ENCODE measurements at regions not wholly inside any gene's neighbourhood (a gene's known extent, or its start where the extent isn't known, plus 50 kb on each side); places are given as distances from the start of the nearest gene placed in this dataset.
A peak's percentile ranks its signal among the peaks of the same experiment; 100 is the strongest.
"Not testable (repeated sequence)": the region's sequence is repeated elsewhere in the genome, so short reads cannot be mapped to it uniquely, and the experiment has no call there.

- no peaks in the 10 kb centered on the region for H3K9me3 ChIP-seq (ENCODE audit: control insufficient read depth, low read length)
- H3K9ac ChIP-seq (ENCODE audit: low read length) = no peak overlapping the region
- no peaks in the 10 kb centered on the region for H3K27me3 ChIP-seq (replicated peaks; ENCODE audit: control insufficient read depth, insufficient read depth, low read length)
- no peaks in the 10 kb centered on the region for H3K36me3 ChIP-seq (ENCODE audit: control insufficient read depth, insufficient read depth, low read length, severe bottlenecking)
- peaks cover 3% of the 10 kb centered on the region for H3K4me1 ChIP-seq (ENCODE audit: control insufficient read depth, insufficient read depth, low read length)
- H3K4me3 ChIP-seq (ENCODE audit: low read length) = no peak overlapping the region
- peak; percentile 81 for DNase-seq (ENCODE audit: low read depth)
Measured at GRCh38 chr5:84885485-84886258, 501.0 kb upstream of the EDIL3 start.

- no peaks in the 10 kb centered on the region for H3K27me3 ChIP-seq (replicated peaks; ENCODE audit: control insufficient read depth, insufficient read depth, low read length)
- no peaks in the 10 kb centered on the region for H3K9me3 ChIP-seq (ENCODE audit: control insufficient read depth, low read length)
- H3K36me3 ChIP-seq (ENCODE audit: control insufficient read depth, insufficient read depth, low read length, severe bottlenecking) = no peaks in the 10 kb centered on the region
- no peak for DNase-seq (ENCODE audit: low read depth)
- H3K4me1 ChIP-seq (ENCODE audit: control insufficient read depth, insufficient read depth, low read length) = peaks cover 3% of the 10 kb centered on the region
- no peak overlapping the region for H3K4me3 ChIP-seq (ENCODE audit: low read length)
- no peak overlapping the region for H3K9ac ChIP-seq (ENCODE audit: low read length)
Measured at GRCh38 chr5:84881737-84882136, 497.1 kb upstream of the EDIL3 start.

GRCh38 chr5:84874196-84874595 lies 489.5 kb upstream of the EDIL3 start:
- Histone ChIP-seq H3K9me3 (ENCODE audit: control insufficient read depth, low read length) (no peaks in the 10 kb centered on the region), H3K4me1 (ENCODE audit: control insufficient read depth, insufficient read depth, low read length) (no peaks in the 10 kb centered on the region), H3K4me3 (ENCODE audit: low read length) (no peak overlapping the region), H3K36me3 (ENCODE audit: control insufficient read depth, insufficient read depth, low read length, severe bottlenecking) (no peaks in the 10 kb centered on the region), H3K27me3 (replicated peaks; ENCODE audit: control insufficient read depth, insufficient read depth, low read length) (no peaks in the 10 kb centered on the region), H3K9ac (ENCODE audit: low read length) (no peak overlapping the region)
- DNase-seq (ENCODE audit: low read depth) = no peak

- no peak overlapping the region for H3K9ac ChIP-seq (ENCODE audit: low read length)
- no peak for DNase-seq (ENCODE audit: low read depth)
- H3K27me3 ChIP-seq (replicated peaks; ENCODE audit: control insufficient read depth, insufficient read depth, low read length) = no peaks in the 10 kb centered on the region
- H3K9me3 ChIP-seq (ENCODE audit: control insufficient read depth, low read length) = no peaks in the 10 kb centered on the region
- no peaks in the 10 kb centered on the region for H3K4me1 ChIP-seq (ENCODE audit: control insufficient read depth, insufficient read depth, low read length)
- H3K36me3 ChIP-seq (ENCODE audit: control insufficient read depth, insufficient read depth, low read length, severe bottlenecking) = no peaks in the 10 kb centered on the region
- no peak overlapping the region for H3K4me3 ChIP-seq (ENCODE audit: low read length)
Measured at GRCh38 chr5:84872768-84873167, 488.1 kb upstream of the EDIL3 start.

GRCh38 chr5:84870369-84870768 lies 485.7 kb upstream of the EDIL3 start:
- Histone ChIP-seq H3K36me3 (ENCODE audit: control insufficient read depth, insufficient read depth, low read length, severe bottlenecking) (no peaks in the 10 kb centered on the region), H3K27me3 (replicated peaks; ENCODE audit: control insufficient read depth, insufficient read depth, low read length) (no peaks in the 10 kb centered on the region), H3K4me3 (ENCODE audit: low read length) (no peak overlapping the region), H3K9ac (ENCODE audit: low read length) (no peak overlapping the region), H3K9me3 (ENCODE audit: control insufficient read depth, low read length) (no peaks in the 10 kb centered on the region), H3K4me1 (ENCODE audit: control insufficient read depth, insufficient read depth, low read length) (no peaks in the 10 kb centered on the region)
- no peak for DNase-seq (ENCODE audit: low read depth)

GRCh38 chr5:84869675-84870074 lies 485.0 kb upstream of the EDIL3 start:
- no peaks in the 10 kb centered on the region for H3K27me3 ChIP-seq (replicated peaks; ENCODE audit: control insufficient read depth, insufficient read depth, low read length)
- DNase-seq (ENCODE audit: low read depth) = no peak
- no peak overlapping the region for H3K4me3 ChIP-seq (ENCODE audit: low read length)
- H3K4me1 ChIP-seq (ENCODE audit: control insufficient read depth, insufficient read depth, low read length) = no peaks in the 10 kb centered on the region
- H3K9ac ChIP-seq (ENCODE audit: low read length) = no peak overlapping the region
- no peaks in the 10 kb centered on the region for H3K36me3 ChIP-seq (ENCODE audit: control insufficient read depth, insufficient read depth, low read length, severe bottlenecking)
- no peaks in the 10 kb centered on the region for H3K9me3 ChIP-seq (ENCODE audit: control insufficient read depth, low read length)

- H3K4me3 ChIP-seq (ENCODE audit: low read length); DNase-seq (ENCODE audit: low read depth); H3K36me3 ChIP-seq (ENCODE audit: control insufficient read depth, insufficient read depth, low read length, severe bottlenecking); H3K4me1 ChIP-seq (ENCODE audit: control insufficient read depth, insufficient read depth, low read length); H3K9ac ChIP-seq (ENCODE audit: low read length); H3K9me3 ChIP-seq (ENCODE audit: control insufficient read depth, low read length); H3K27me3 ChIP-seq (replicated peaks; ENCODE audit: control insufficient read depth, insufficient read depth, low read length): not testable (repeated sequence)
Measured at GRCh38 chr5:84863936-84864335, 479.3 kb upstream of the EDIL3 start.

- H3K27me3 ChIP-seq (replicated peaks; ENCODE audit: control insufficient read depth, insufficient read depth, low read length) = no peaks in the 10 kb centered on the region
- no peaks in the 10 kb centered on the region for H3K36me3 ChIP-seq (ENCODE audit: control insufficient read depth, insufficient read depth, low read length, severe bottlenecking)
- DNase-seq (ENCODE audit: low read depth) = no peak
- H3K4me3 ChIP-seq (ENCODE audit: low read length) = no peak overlapping the region
- no peak overlapping the region for H3K9ac ChIP-seq (ENCODE audit: low read length)
- no peaks in the 10 kb centered on the region for H3K9me3 ChIP-seq (ENCODE audit: control insufficient read depth, low read length)
- no peaks in the 10 kb centered on the region for H3K4me1 ChIP-seq (ENCODE audit: control insufficient read depth, insufficient read depth, low read length)
Measured at GRCh38 chr5:84863020-84863419, 478.3 kb upstream of the EDIL3 start.

GRCh38 chr5:84862132-84862531 lies 477.5 kb upstream of the EDIL3 start:
- no peak for DNase-seq (ENCODE audit: low read depth)
- H3K36me3 ChIP-seq (ENCODE audit: control insufficient read depth, insufficient read depth, low read length, severe bottlenecking) = no peaks in the 10 kb centered on the region
- no peak overlapping the region for H3K9ac ChIP-seq (ENCODE audit: low read length)
- no peak overlapping the region for H3K4me3 ChIP-seq (ENCODE audit: low read length)
- peaks cover 2% of the 10 kb centered on the region for H3K9me3 ChIP-seq (ENCODE audit: control insufficient read depth, low read length)
- no peaks in the 10 kb centered on the region for H3K27me3 ChIP-seq (replicated peaks; ENCODE audit: control insufficient read depth, insufficient read depth, low read length)
- H3K4me1 ChIP-seq (ENCODE audit: control insufficient read depth, insufficient read depth, low read length) = no peaks in the 10 kb centered on the region

- Histone ChIP-seq H3K9ac (ENCODE audit: low read length) (no peak overlapping the region), H3K4me1 (ENCODE audit: control insufficient read depth, insufficient read depth, low read length) (no peaks in the 10 kb centered on the region), H3K36me3 (ENCODE audit: control insufficient read depth, insufficient read depth, low read length, severe bottlenecking) (no peaks in the 10 kb centered on the region), H3K27me3 (replicated peaks; ENCODE audit: control insufficient read depth, insufficient read depth, low read length) (no peaks in the 10 kb centered on the region), H3K4me3 (ENCODE audit: low read length) (no peak overlapping the region), H3K9me3 (ENCODE audit: control insufficient read depth, low read length) (peaks cover 10% of the 10 kb centered on the region)
- DNase-seq (ENCODE audit: low read depth) = no peak
Measured at GRCh38 chr5:84861306-84861705, 476.6 kb upstream of the EDIL3 start.

- peak; percentile 23 for DNase-seq (ENCODE audit: low read depth)
- H3K4me1 ChIP-seq (ENCODE audit: control insufficient read depth, insufficient read depth, low read length) = no peaks in the 10 kb centered on the region
- no peak overlapping the region for H3K4me3 ChIP-seq (ENCODE audit: low read length)
- no peaks in the 10 kb centered on the region for H3K27me3 ChIP-seq (replicated peaks; ENCODE audit: control insufficient read depth, insufficient read depth, low read length)
- no peaks in the 10 kb centered on the region for H3K36me3 ChIP-seq (ENCODE audit: control insufficient read depth, insufficient read depth, low read length, severe bottlenecking)
- H3K9me3 ChIP-seq (ENCODE audit: control insufficient read depth, low read length) = peaks cover 11% of the 10 kb centered on the region
- H3K9ac ChIP-seq (ENCODE audit: low read length) = no peak overlapping the region
Measured at GRCh38 chr5:84859056-84859455, 474.4 kb upstream of the EDIL3 start.

GRCh38 chr5:84831701-84832100 lies 447.0 kb upstream of the EDIL3 start:
- Histone ChIP-seq H3K27me3 (replicated peaks; ENCODE audit: control insufficient read depth, insufficient read depth, low read length) (no peaks in the 10 kb centered on the region), H3K36me3 (ENCODE audit: control insufficient read depth, insufficient read depth, low read length, severe bottlenecking) (no peaks in the 10 kb centered on the region)

More at GRCh38 chr5:84831701-84832100, 447.0 kb upstream of the EDIL3 start:
- no peak overlapping the region for H3K9ac ChIP-seq (ENCODE audit: low read length)
- DNase-seq (ENCODE audit: low read depth) = no peak
- H3K9me3 ChIP-seq (ENCODE audit: control insufficient read depth, low read length) = no peaks in the 10 kb centered on the region
- no peaks in the 10 kb centered on the region for H3K4me1 ChIP-seq (ENCODE audit: control insufficient read depth, insufficient read depth, low read length)
- H3K4me3 ChIP-seq (ENCODE audit: low read length) = no peak overlapping the region

Measured in adipocyte (in vitro differentiated cells).